H9 (cell line): ENCODE measurements at regions not wholly inside any gene's neighbourhood (a gene's known extent, or its start where the extent isn't known, plus 50 kb on each side); places are given as distances from the start of the nearest gene placed in this dataset.

Experiments
- DNase-seq: peaks from one replicate; pipeline ENCODE4 v3.0.0-alpha.2; 2017
- H2AFZ ChIP-seq: one replicate; pipeline ENCODE4 v1.6.1; 2013; ENCODE audit warnings: mild to moderate bottlenecking, low read length, control low read depth, moderate library complexity
- H2AK5ac ChIP-seq: 2 replicates; pipeline ENCODE4 v1.6.1; 2013; ENCODE audit warnings: low read length, control low read depth, mixed read lengths; ENCODE audit not compliant: insufficient read length
- H2BK120ac ChIP-seq: one replicate; pipeline ENCODE4 v1.6.1; 2013; ENCODE audit warnings: low read depth, mild to moderate bottlenecking, low read length, control low read depth, inconsistent platforms; ENCODE audit not compliant: poor library complexity, severe bottlenecking
- H2BK12ac ChIP-seq: 2 replicates; pipeline ENCODE4 v1.6.1; 2013; ENCODE audit warnings: low read length, control low read depth, mixed read lengths, low read depth; ENCODE audit not compliant: insufficient read length
- H2BK15ac ChIP-seq: 2 replicates; pipeline ENCODE4 v1.6.1; 2013; ENCODE audit warnings: low read depth, low read length, control low read depth
- H2BK20ac ChIP-seq: one replicate; pipeline ENCODE4 v1.6.1; 2013; ENCODE audit warnings: low read depth, mild to moderate bottlenecking, low read length, control low read depth, inconsistent platforms; ENCODE audit not compliant: poor library complexity, severe bottlenecking
- H2BK5ac ChIP-seq: 2 replicates; pipeline ENCODE4 v1.6.1; 2013; ENCODE audit warnings: low read length, control low read depth, mixed read lengths; ENCODE audit not compliant: insufficient read length
- H3K14ac ChIP-seq: 2 replicates; pipeline ENCODE4 v1.6.1; 2013; ENCODE audit warnings: low read length, control low read depth; ENCODE audit not compliant: insufficient read depth
- H3K18ac ChIP-seq: 2 replicates; pipeline ENCODE4 v1.6.1; 2013; ENCODE audit warnings: low read depth, mild to moderate bottlenecking, mixed read lengths, low read length, control low read depth; ENCODE audit not compliant: insufficient read length
- H3K23ac ChIP-seq: 2 replicates; pipeline ENCODE4 v1.6.1; 2013; ENCODE audit warnings: low read length, control low read depth, mixed read lengths, low read depth; ENCODE audit not compliant: insufficient read length
- H3K23me2 ChIP-seq: 2 replicates; pipeline ENCODE4 v1.6.1; 2013; ENCODE audit warnings: low read depth, mild to moderate bottlenecking, mixed read lengths, low read length, control low read depth; ENCODE audit not compliant: insufficient read length, poor library complexity, severe bottlenecking
- H3K27ac ChIP-seq: 2 replicates; pipeline ENCODE4 v1.5.1; 2013; ENCODE audit warnings: low read length, control low read depth, mixed read lengths, low read depth; ENCODE audit not compliant: insufficient read length
- H3K27me3 ChIP-seq: 2 replicates; pipeline ENCODE4 v1.6.1; 2013; ENCODE audit warnings: low read length, control low read depth, inconsistent platforms; ENCODE audit not compliant: insufficient read depth
- H3K4ac ChIP-seq: 2 replicates; pipeline ENCODE4 v1.6.1; 2013; ENCODE audit warnings: low read depth, mild to moderate bottlenecking, control low read depth, inconsistent platforms, low read length, moderate library complexity
- H3K4me1 ChIP-seq: 2 replicates; pipeline ENCODE4 v1.6.1; 2013; ENCODE audit warnings: low read length, control low read depth, inconsistent platforms; ENCODE audit not compliant: insufficient read depth
- H3K4me2 ChIP-seq: 2 replicates; pipeline ENCODE4 v1.6.1; 2013; ENCODE audit warnings: low read length, control low read depth, mixed read lengths; ENCODE audit not compliant: insufficient read length, insufficient read depth
- H3K56ac ChIP-seq: 2 replicates; pipeline ENCODE4 v1.6.1; 2013; ENCODE audit warnings: low read depth, mild to moderate bottlenecking, mixed read lengths, low read length, control low read depth; ENCODE audit not compliant: insufficient read length
- H3K79me1 ChIP-seq: 2 replicates; pipeline ENCODE4 v1.6.1; 2013; ENCODE audit warnings: low read depth, mild to moderate bottlenecking, moderate library complexity, low read length, control low read depth, inconsistent platforms; ENCODE audit not compliant: insufficient read depth, poor library complexity, severe bottlenecking
- H3K79me2 ChIP-seq: 2 replicates; pipeline ENCODE4 v1.6.1; 2013; ENCODE audit warnings: low read length, control low read depth, inconsistent platforms; ENCODE audit not compliant: insufficient read depth
- H3K9ac ChIP-seq: 2 replicates; pipeline ENCODE4 v1.6.1; 2013; ENCODE audit warnings: low read length, control low read depth, mixed read lengths; ENCODE audit not compliant: insufficient read length; ENCODE audit errors: extremely low read depth
- H3K9me3 ChIP-seq: one replicate; pipeline ENCODE4 v1.6.1; 2013; ENCODE audit warnings: low read depth, low read length, inconsistent platforms; ENCODE audit not compliant: control insufficient read depth
- H3T11ph ChIP-seq: one replicate; pipeline ENCODE4 v1.6.1; 2013; ENCODE audit warnings: mild to moderate bottlenecking, low read length, control low read depth, inconsistent platforms
- H4K20me1 ChIP-seq: one replicate; pipeline ENCODE4 v1.6.1; 2013; ENCODE audit not compliant: control insufficient read depth, insufficient read length, insufficient read depth
- H4K5ac ChIP-seq: 2 replicates; pipeline ENCODE4 v1.6.1; 2013; ENCODE audit warnings: low read depth, mild to moderate bottlenecking, mixed read lengths, low read length, control low read depth; ENCODE audit not compliant: insufficient read length
- H4K8ac ChIP-seq: replicated peaks from 2 replicates; pipeline ENCODE4 v1.6.1; 2013; ENCODE audit warnings: low read length, control low read depth, mixed read lengths, low read depth; ENCODE audit not compliant: insufficient read length
- H4K91ac ChIP-seq: 2 replicates; pipeline ENCODE4 v1.6.1; 2013; ENCODE audit warnings: low read depth, mild to moderate bottlenecking, moderate library complexity, mixed read lengths, low read length, control low read depth; ENCODE audit not compliant: insufficient read length
- H3K27ac Mint-ChIP-seq, 3 experiments: 2 replicates in 2 of 3; 3 replicates in 1 of 3; pipeline ENCODE4 v1.8.0; 2020 to 2021; ENCODE audit warnings: mixed read lengths in 3 of 3, mild to moderate bottlenecking in 1 of 3, moderate library complexity in 1 of 3
- H3K27me3 Mint-ChIP-seq: 2 replicates; pipeline ENCODE4 v1.8.0; 2021; ENCODE audit warnings: low read depth, mild to moderate bottlenecking, moderate library complexity, mixed read lengths
- H3K36me3 Mint-ChIP-seq, 3 experiments: 2 replicates in 2 of 3; 3 replicates in 1 of 3; pipeline ENCODE4 v1.8.0; 2020 to 2021; ENCODE audit warnings: low read depth in 3 of 3, mixed read lengths in 3 of 3; ENCODE audit not compliant: insufficient read depth in 1 of 3
- H3K4me1 Mint-ChIP-seq, 2 experiments: 2 replicates each; pipeline ENCODE4 v1.8.0; 2020; ENCODE audit warnings: mixed read lengths in 2 of 2
- H3K4me3 Mint-ChIP-seq, 2 experiments: 2 replicates in 1 of 2; 3 replicates in 1 of 2; pipeline ENCODE4 v1.8.0; 2020 to 2021; ENCODE audit warnings: mild to moderate bottlenecking in 2 of 2, mixed read lengths in 2 of 2, moderate library complexity in 1 of 2
- H3K9me3 Mint-ChIP-seq, 2 experiments: 2 replicates in 1 of 2; 3 replicates in 1 of 2; pipeline ENCODE4 v1.8.0; 2020; ENCODE audit warnings: mild to moderate bottlenecking in 2 of 2, mixed read lengths in 2 of 2, moderate library complexity in 1 of 2
- WGBS: extraction: QIAGEN DNeasy Blood & Tissue Kit; methylation state at CpG from one replicate; pipeline ENCODE4 v1.1.7; 2013; ENCODE audit warnings: missing lambda C conversion rate, low lambda C conversion rate, mixed read lengths; ENCODE audit not compliant: insufficient read length; ENCODE audit errors: extremely low coverage; 5-methylcytosine and 5-hydroxymethylcytosine counted together
- TF ChIP-seq, protein P1 (sequence below): fragments of 200-600 bp; sonication (generic); conservative IDR thresholded peaks from 3 replicates; pipeline ENCODE4 v1.8.0; 2021; ENCODE audit warnings: antibody characterized with exemption, mild to moderate bottlenecking

GRCh38 chr5:173383711-173384110 is 55.5 kb upstream of the STC2 start:
- Histone ChIP-seq H3K79me2 (no peaks in the 10 kb centered on the region), H3K9ac (no peak overlapping the region), H2BK12ac (no peak overlapping the region), H3K27ac (no peak overlapping the region), H3K79me1 (no peaks in the 10 kb centered on the region), H2BK120ac (no peak overlapping the region), H3K9me3 (no peaks in the 10 kb centered on the region), H2AFZ (no peak overlapping the region), H4K8ac (no peak overlapping the region), H3K4me2 (no peak overlapping the region), H3K18ac (no peak overlapping the region), H2AK5ac (no peak overlapping the region), H4K20me1 (no peaks in the 10 kb centered on the region), H3K23ac (no peak overlapping the region), H3T11ph (no peak overlapping the region), H2BK15ac (no peak overlapping the region), H3K23me2 (no peaks in the 10 kb centered on the region), H3K4me1 (no peaks in the 10 kb centered on the region), H3K4ac (no peak overlapping the region), H3K56ac (no peak overlapping the region), H3K27me3 (no peaks in the 10 kb centered on the region), H2BK20ac (no peak overlapping the region), H2BK5ac (no peak overlapping the region), H4K5ac (no peak overlapping the region), H3K14ac (no peak overlapping the region), H4K91ac (no peak overlapping the region)
- WGBS, result no CpG with 5 or more reads among the region's 4 CpGs
- no peaks in the 10 kb centered on the region; a peak in 1 of 5 replicates for H3K9me3 Mint-ChIP-seq
- no peak overlapping the region for H3K4me3 Mint-ChIP-seq
- H3K36me3 Mint-ChIP-seq, result no peaks in the 10 kb centered on the region
- H3K27me3 Mint-ChIP-seq, result peaks cover 32% of the 10 kb centered on the region
- no peak for DNase-seq
- no peaks in the 10 kb centered on the region for H3K4me1 Mint-ChIP-seq
- TF ChIP-seq, protein P1, sequence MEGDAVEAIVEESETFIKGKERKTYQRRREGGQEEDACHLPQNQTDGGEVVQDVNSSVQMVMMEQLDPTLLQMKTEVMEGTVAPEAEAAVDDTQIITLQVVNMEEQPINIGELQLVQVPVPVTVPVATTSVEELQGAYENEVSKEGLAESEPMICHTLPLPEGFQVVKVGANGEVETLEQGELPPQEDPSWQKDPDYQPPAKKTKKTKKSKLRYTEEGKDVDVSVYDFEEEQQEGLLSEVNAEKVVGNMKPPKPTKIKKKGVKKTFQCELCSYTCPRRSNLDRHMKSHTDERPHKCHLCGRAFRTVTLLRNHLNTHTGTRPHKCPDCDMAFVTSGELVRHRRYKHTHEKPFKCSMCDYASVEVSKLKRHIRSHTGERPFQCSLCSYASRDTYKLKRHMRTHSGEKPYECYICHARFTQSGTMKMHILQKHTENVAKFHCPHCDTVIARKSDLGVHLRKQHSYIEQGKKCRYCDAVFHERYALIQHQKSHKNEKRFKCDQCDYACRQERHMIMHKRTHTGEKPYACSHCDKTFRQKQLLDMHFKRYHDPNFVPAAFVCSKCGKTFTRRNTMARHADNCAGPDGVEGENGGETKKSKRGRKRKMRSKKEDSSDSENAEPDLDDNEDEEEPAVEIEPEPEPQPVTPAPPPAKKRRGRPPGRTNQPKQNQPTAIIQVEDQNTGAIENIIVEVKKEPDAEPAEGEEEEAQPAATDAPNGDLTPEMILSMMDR, result no peak
- H3K27ac Mint-ChIP-seq, result no peak overlapping the region
